Iris pigment epithelial cell (primary cell): ENCODE measurements at regions not wholly inside any gene's neighbourhood (a gene's known extent, or its start where the extent isn't known, plus 50 kb on each side); places are given as distances from the start of the nearest gene placed in this dataset.
"Not testable (repeated sequence)": the region's sequence is repeated elsewhere in the genome, so short reads cannot be mapped to it uniquely, and the experiment has no call there.

Experiments
- DNase-seq: peaks from one replicate; pipeline ENCODE4 v3.0.0-alpha.2; 2011; ENCODE audit warnings: low read depth

DNA sequence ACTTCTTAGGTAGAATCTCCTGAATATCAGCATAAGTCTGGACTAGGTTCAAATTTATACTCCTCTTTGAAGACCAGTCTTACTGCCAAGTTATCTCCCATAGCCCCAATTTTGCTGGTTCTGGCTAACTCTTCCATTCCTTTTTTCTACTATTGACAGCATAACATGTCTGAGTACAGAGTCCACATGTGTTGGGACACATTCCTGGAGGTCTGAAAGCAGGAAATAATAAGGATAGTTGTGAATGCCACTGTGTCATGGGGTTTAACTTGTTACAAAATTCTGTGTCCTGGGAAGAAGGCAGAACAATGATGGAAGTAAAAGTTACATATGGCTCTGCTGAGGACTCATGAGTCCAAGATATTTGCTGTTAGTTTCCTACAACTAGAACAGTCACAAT, 57.4 kb upstream of the ZBTB20 start:
- no peak for DNase-seq

DNA sequence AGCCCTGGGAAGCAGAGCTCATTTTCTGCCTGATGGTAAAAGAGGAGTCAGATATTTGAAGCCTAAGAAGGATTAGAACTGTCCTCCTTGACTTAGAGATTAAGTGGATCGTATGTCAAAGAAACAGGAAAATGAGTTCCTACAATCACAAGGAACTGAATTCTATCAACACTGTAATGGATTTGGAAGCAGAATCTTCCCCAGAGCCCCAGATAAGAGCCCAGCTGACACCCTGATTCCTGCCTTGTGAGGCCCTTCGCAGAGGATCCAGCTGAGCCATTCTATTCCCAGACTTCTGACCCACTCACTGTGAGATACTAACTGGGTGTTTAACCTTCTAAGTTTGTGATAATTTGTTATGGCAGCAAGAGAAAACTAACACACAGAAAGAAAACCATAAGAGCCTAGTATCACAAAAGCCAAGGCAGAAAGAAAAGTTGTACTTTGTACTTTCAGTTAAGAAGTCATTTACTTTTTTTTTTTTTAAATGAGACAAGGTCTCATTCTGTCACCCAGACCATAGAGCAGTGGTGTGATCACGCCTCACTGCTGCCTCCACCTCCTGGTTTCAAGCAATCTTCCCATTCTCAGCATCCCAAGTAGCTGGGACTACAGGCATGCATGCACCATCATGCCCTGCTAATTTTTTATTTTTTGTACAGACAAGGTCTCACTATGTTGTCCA, 61.1 kb upstream of the ZBTB20 start:
- no peak for DNase-seq

DNA sequence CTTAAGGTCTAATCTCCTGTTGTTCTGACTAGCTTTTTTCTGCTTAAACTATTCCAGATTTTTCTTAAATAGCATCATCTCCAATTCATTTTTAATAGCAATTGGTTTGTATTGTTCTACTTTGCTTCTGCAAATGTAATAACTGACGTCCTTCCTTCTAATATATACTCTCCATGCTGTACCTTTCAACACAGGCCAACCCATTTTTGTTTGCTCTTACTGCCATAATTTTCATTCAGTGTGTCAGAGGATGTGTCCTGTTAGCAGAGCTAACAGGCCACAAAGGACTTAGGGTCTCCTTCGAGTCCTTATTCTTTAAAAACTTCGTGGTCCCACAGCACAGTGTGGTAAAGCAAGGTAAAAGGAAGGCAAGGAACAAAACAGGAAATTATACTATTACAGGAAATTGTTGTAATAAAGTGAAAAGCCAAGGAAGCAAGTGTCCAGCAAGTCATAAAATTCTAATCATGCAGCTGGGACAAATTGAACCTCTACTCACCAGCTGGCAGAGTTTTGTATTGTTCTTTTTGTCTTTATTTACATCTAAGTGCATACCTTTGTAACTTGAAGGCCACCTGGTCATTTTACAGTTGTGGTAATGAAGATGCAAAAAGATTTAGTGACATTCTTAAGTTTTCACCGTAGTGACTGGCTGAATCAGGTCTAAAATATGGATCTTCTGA, 64.9 kb upstream of the ZBTB20 start:
- DNase-seq, result no peak

DNA sequence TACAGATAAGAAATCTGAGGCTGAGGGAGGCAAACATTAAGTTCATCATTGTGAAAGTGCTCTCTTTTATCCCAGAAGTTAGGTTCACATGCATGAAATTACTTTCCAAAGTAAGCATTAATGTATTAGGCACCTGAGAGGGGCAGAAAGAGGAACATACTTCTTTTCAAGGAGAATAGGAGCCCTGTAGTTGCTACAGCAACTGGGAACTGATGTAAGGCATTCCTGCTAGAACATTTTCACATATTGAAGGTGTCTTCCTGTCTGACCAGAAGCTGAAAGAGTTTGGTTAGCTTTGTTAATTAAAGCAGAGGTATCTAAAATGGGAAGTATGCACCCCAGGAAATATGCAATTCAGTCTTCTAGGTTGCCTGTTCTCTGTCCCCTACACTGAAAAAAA, 65.5 kb upstream of the ZBTB20 start:
- DNase-seq, result no peak

DNA sequence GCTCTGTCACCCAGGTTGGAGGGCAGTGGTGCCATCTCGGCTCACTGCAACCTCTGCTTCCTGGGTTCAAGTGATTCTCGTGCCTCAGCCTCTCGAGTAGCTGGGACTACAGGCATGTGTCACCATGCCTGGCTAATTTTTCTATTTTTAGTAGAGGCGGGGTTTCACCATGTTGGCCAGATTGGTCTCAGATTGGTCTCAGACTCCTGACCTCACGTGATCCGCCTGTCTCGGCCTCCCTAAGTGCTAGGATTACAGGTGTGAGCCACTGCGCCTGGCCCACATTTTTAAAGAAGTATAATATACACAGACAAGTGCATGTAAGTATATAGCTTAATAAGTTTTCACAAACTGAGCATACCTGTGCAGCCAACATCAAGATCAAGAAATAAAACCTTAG, 66.0 kb upstream of the ZBTB20 start:
- DNase-seq, result not testable (repeated sequence)

DNA sequence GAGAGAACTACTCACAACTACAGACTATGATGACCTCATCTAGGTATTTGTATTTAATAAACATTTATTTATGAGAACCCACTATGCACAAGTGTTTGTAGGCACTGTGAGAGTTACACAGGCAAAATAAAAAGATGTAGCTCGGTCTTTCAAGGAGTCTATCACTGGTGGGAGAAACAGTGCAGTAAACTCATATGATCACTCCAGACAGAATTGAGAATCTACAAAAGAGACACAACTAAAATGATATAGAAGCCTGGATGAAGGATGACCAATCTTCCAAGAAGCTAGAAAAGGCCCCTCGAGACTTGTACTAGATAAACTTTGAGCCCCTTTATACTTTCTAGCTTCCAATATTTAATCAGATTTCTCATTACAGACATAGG, 70.2 kb upstream of the ZBTB20 start:
- no peak for DNase-seq

DNA sequence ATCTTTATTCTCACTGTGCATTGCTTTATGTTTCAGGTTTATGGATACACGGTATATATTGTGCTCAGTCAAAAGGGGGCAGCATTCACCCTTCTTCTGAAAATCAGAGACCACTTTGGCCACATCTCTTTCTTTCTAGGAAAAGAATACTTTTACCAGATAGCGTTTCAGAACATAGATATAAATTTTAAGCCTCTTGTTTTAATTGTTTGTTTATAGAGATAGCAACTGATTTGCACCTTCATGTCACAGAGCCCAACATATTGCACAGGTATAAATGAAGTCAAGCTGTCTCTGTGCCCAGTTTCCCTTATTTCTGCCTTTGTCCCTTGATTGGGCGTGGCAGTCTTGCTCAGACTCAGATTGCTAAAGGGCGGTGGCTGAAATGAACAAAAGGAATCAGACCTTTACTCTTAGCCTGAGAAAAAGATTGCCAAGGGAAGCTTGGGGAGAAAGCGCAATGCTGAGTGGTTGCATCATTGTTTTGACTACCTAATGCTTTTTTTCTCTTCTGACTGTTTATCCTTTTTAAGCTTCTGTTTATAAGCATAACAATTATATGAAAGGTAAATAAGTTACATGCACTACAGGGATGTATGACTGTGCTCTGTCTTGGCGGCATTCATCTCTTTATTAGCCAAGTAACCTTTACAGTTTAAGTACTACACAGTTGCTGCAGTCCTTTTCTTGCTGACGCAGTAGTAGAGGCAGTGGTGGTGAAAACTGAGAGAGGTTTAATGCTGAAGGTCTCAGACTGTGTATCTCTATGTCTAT, 70.8 kb upstream of the ZBTB20 start:
- DNase-seq, result peak; percentile 68

DNA sequence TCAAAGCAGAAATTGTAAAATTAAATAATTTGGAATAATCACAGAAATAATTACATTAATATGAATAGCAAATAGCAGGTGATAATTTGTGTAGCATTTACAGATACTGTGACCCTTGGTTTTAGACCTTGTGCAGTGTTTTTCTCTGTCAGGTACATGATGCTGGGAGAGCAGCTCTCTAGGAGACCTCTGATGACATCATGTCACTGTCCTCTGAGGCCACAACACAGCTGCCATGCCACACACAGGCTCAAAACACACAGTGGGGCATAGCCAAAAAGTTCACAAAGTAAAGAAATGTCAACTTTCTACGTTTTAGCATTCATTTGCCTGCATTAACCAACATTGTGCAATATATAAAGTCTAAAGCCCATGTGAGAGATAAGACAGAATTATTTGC, 71.8 kb upstream of the ZBTB20 start:
- no peak for DNase-seq

DNA sequence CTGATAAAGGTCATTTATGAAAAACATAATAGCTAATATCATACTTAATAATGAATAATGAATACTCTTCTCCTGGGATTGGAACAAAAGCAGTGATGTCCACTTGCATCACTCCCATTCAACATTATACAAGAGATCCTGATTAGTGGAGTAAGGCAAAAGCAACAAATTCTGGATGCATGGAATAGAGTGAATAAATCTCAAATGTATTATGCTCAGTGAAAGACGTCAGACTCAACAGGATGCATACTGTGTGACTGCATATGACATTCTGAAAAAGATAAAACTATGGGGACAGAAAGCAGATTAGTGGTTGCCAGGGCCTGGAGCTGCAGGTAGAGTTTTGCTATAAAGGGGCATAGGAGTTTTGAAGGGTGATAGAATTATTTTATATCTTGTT, 77.6 kb upstream of the ZBTB20 start:
- no peak for DNase-seq

DNA sequence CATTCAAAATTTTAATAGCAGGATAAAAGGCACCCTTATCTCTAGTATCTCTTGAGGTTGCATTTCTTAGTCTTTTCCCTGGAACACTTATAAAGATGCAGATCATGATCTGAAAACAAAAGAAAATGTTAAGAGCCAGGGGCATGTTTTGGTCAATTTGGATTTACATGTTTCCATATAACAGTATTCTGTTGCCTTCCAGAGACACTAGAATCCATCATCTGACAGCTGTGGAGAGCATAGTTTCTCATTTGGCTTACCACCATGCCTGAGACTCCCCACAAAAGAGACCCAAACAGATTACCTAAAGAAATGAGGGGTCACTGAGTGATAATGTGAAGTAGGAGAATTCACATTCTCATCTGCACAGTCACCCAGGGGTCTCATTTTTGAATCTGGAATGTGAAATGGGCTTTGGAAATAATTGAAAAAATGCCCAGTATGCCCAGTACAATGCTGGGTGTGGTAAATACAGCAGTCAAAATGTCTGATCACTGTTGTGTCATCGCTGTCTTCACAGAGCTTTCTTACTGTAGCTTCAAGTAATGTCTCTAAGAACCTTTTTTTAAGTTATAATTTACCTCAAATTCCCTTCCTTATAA, 79.9 kb upstream of the ZBTB20 start:
- DNase-seq, result no peak

DNA sequence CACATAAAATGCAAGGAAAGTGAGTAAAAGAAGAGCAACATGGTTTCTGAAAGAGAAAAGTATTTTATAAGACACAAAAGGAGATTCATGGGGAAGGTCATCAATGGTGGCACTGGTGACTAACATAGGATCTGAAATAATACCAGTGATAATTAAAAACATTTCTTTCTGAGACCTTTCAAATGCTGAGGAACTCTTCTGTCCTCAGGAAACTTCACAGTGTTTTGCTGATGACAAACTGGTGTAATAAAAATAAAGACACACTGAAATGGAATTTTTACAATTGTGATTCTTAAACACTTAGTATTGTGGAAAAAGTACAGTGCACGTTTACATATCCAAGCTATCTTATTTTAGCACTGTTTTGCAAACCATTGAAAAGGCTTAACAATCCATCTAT, 80.4 kb upstream of the ZBTB20 start:
- no peak for DNase-seq

DNA sequence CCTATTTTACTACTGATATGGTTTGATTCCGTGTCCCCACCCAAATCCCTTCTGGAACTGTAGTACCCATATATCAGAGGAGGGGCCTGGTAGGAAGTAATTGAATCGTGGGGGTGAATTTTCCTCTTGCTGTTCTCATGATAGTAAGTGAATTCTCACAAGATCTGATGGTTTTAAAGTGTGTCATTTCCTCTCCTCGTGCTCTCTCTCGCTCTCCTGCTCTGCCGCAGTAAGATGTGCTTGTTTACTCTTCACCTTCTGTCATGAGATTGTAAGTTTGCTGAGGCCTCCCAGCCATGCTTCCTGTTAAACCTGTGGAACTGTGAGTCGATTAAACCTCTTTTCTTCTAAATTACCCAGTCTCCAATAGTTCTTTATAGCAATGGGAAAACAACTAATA, 81.2 kb upstream of the ZBTB20 start:
- peak; percentile 56 for DNase-seq

DNA sequence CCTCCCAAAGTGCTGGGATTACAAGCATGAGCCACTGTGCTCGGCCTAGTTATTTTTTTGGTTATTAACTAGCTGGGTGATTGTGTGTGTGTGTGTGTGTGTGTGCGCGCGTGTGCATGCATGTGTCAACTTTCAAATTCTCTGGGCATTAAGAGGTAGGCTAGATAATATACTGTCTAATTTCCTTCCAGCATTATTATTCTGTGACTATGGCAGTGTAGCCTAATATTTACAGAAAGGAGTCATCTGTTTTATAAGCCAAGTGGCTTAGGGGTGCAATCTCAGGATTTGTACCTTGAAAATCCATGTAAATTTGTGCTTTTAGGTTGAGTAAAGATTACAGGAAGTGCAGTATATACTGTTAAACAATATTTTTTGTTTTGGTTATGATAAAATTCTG, 85.1 kb upstream of the ZBTB20 start:
- DNase-seq, result no peak

DNA sequence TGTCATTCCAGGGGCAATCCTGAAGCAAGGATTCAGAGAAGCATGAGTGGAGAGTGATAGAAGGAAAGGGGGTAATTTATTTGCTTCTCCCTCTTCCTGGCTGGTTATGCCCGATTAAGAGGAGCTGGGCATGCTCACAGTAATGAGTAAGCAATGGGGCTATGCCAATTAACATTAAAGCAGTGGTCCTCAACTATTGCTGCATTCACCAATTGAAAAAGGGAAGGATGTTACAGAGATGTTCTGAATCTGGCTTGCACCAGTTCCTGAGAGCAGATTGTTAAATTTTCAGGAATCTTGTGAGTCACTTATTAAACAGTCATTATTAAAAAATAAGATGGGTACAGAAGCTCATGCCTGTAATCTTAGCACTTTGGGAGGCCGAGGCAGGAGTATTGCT, 85.9 kb upstream of the ZBTB20 start:
- no peak for DNase-seq

DNA sequence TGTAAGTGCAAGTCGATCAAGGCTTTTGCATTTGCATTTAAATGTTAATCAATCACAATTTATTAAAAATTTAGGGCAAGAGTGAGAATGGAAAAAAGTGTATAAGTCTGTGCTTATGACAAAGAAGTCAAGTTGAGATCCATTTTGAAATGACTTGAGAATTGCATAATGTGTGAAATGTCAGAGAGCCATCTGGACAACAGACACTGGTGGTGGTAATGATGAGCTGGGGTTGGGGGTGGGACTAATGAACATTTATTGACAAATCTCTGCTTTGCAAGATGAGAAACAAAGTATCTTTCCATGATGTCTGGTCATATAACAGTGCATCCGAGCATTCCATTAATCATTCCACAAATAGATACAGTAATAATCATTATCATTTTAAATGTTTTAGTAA, 89.4 kb upstream of the ZBTB20 start:
- no peak for DNase-seq

DNA sequence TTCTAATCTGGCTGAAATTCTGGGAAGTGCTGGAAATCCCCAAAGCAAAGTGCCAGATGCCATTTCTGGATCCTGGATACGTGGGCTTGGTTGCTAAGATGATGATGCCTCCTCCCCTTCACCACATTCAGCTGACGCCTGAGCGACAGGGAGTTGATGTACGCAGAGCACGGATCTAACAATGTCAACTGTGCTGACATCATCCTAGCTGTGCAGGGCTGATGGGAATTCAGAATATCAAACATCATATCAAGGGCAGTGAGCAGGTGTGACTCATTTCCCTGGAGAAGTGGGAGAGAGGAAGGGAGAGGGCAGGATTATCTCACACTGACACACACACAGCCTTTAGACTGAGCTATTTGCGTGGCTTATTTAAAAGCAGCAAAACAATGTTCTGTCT, 92.6 kb upstream of the ZBTB20 start:
- DNase-seq, result peak; percentile 97

DNA sequence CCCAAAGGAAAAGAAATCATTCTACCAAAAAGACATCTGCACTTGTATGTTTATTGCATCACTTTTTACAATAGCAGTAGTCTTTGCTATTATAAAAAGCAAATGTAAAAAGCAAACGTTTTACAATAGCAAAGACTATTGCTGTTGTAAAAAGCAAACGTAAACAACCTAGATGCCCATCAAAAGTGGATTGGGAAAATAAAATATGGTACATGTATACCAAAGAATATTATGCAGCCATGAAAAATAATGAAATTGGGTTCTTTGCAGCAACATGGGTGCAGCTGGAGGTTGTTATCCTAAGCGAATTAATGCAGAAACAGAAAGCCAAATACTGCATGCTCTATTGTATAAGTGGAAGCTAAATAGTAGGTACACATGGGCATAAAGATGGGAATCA, 97.3 kb upstream of the ZBTB20 start:
- no peak for DNase-seq

DNA sequence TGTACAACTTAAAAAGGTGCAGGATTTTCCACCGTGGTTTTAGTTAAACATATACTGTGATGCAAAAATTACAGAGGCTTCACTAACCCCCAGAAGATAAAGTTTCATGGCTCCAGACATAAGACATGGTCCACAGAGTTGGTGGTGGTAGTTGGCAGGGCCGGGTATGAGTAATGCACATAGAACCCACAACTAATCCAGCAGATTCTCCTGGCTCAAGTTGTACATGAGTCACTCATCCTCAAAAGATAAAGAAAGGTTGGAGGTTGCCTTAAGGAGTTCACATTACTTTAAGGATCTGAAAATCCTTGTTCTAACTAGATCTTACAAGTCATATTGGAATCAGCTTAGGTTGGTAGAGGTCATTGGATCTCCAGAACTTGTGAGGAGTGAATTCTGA, 98.3 kb upstream of the ZBTB20 start:
- peak; percentile 98 for DNase-seq

DNA sequence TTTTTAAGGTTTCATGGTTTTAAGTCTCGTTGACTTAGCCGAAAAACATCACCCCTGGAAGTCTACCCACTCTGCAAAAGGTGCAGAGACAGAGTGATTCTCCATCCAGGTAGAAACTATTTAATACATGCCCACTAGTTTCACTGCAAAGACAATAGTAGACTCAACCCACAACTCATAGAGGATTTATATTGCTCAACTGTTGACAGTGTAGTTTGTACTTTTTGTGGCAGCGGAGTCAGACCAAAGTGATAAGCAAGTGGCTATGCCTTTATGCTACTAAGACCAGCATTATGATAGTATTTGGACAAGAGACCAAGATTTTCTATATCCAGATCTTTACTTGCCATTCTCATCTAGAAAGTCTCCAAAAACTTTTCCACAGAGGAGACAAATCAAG, 98.8 kb upstream of the ZBTB20 start:
- DNase-seq, result peak; percentile 75

DNA sequence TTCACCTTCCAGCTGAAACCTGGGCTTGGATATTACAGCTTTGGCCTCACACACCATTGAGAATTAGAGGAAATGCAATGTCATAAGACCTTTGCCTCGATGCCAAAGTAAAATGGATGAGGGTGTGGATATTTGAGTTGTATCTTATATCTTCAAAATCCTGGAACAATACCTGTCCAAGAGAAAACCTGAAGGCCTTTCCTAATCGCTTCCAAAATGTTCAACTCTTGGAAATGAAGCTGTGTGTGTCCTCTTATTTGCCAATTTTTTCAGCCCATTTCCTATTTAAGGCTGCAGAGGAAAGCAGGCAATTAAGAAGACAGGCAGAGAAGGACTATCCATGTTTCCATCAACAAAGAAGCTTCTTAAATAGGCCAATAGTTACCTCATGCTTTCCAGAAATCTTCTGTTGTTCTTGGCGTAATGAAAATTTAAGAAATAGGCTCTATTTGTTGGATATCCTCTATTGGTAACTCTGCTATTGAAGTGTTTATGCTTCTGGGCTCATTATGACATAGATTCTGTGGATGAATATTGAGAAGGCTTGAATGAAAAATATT, 99.5 kb upstream of the ZBTB20 start:
- DNase-seq, result peak; percentile 10

DNA sequence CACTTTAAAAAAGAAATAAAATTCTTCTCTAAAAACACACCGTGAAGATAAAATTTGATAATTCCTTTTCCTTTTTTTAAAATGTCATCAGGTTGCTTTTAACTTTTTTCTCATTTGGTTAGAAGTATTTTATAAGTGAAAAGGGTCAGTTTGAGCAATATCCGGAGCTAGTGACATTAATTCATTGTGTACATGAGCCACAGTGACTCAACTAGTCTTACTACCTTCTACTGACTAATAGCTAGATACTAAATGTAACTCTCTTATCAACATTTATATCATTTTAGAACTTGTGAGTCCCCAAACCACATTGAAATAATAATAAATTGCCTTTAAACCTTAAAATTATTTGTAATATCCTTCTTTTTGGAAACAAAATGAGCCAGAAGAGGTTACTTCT, 101.2 kb upstream of the ZBTB20 start:
- peak; percentile 64 for DNase-seq

DNA sequence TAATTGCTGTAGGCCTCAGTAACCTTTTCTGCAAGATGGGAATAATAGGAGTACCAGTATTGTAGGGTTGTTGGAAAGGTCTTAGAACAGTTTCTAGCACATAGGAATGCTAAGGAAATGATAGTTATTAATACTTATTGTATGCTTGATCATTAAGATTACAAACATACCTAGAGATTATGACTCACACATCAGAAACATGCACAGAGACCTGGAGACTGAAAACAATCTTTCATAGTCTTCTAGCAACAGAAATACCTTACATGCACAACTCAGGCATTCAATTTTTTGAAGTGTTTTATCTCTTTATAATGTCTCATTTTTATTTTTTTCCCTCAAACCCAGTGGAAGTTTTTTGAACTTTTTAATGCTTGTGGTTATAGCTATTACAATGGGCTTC, 104.4 kb upstream of the ZBTB20 start:
- DNase-seq, result peak; percentile 44

DNA sequence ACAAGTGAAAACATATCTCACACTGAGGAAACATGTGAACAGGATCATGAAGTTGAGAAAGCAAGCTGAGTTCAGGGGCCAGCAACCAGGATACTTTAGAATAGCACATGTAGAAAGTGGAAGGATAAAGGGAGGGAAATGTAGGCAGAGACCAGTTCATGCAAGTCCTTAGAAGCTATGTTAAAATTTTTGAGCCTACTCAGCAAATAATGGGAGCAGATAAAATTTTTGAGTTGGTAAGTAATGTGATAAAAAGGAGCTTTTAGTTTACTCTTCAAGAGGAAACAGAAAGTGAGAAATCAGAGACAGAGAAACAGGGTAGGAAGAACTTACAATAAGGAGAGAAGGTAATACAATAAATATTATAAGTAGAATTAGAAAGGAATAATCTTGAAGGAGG, 105.6 kb upstream of the ZBTB20 start:
- DNase-seq, result no peak
